Prostate gland (tissue), 2 donors: ENCODE measurements at regions not wholly inside any gene's neighbourhood (a gene's known extent, or its start where the extent isn't known, plus 50 kb on each side); places are given as distances from the start of the nearest gene placed in this dataset.
"Not testable (repeated sequence)": the region's sequence is repeated elsewhere in the genome, so short reads cannot be mapped to it uniquely, and the experiment has no call there.

ENCODE experiments used
- DNase-seq: peaks from one replicate; pipeline ENCODE4 v3.0.0-alpha.2; 2019; ENCODE audit warnings: low spot score
- H3K27ac ChIP-seq, 2 donors: fragments of 200-600 bp; sonication (generic); 2 replicates each; pipeline ENCODE4 v1.5.1; 2017 to 2019
- H3K27me3 ChIP-seq: fragments of 200-600 bp; sonication (generic); replicated peaks from 2 replicates; pipeline ENCODE4 v1.5.1; 2019; ENCODE audit not compliant: insufficient read depth
- H3K36me3 ChIP-seq, 2 donors: fragments of 200-600 bp; sonication (generic); 1 replicate in 1 of 2; 2 replicates in 1 of 2; pipeline versions ENCODE4 v1.5.1 to v1.8.1; 2017 to 2019
- H3K4me1 ChIP-seq: fragments of 200-600 bp; sonication (generic); replicated peaks from 2 replicates; pipeline ENCODE4 v1.5.1; 2019
- H3K4me3 ChIP-seq, 2 donors: fragments of 200-600 bp; sonication (generic); 2 replicates each; pipeline ENCODE4 v1.5.1; 2017 to 2019
- H3K9me3 ChIP-seq: fragments of 200-600 bp; sonication (generic); 2 replicates; pipeline ENCODE4 v1.5.1; 2017
- CTCF ChIP-seq, 4 experiments: fragments of 200-600 bp in 2 of 4; fragments of 450-650 bp in 2 of 4; sonication (generic) in 2 of 4; IDR thresholded peaks; 1 replicate in 3 of 4; 2 replicates in 1 of 4; pipeline ENCODE4 v1.5.1; 2016 to 2019; ENCODE audit warnings: antibody characterized with exemption in 4 of 4, mild to moderate bottlenecking in 2 of 4, moderate library complexity in 2 of 4
- POLR2A ChIP-seq: fragments of 450-650 bp; IDR thresholded peaks from one replicate; pipeline ENCODE4 v1.6.1; 2016; ENCODE audit warnings: antibody characterized with exemption, mild to moderate bottlenecking
- POLR2AphosphoS5 ChIP-seq: sonication (generic); formaldehyde crosslinking; IDR thresholded peaks from one replicate; pipeline ENCODE4 v1.6.1; 2017; ENCODE audit warnings: antibody characterized with exemption
- WGBS: methylation state at CpG from one replicate; pipeline ENCODE4 v1.1.5; 2018; 5-methylcytosine and 5-hydroxymethylcytosine counted together
- intact Hi-C: fragments of 100-400 bp; cut with DNase I; formaldehyde crosslinking; loops from one replicate; pipeline ENCODE4 v1.14.2; 2022

GRCh38 chr1:166304131-166304530, 137.3 kb upstream of the FAM78B start:
- intact Hi-C loops = no loop called here
- no peaks in the 10 kb centered on the region for H3K4me1 ChIP-seq
- TF ChIP-seq POLR2AphosphoS5 = no peak
- no peak for TF ChIP-seq POLR2A
- no peak for TF ChIP-seq CTCF (IDR thresholded peaks at IDR 0.05)
- H3K27ac ChIP-seq = no peak overlapping the region
- 78% methylated on average over 3 of the region's 3 CpGs for WGBS
- H3K27me3 ChIP-seq = no peaks in the 10 kb centered on the region
- H3K9me3 ChIP-seq = no peaks in the 10 kb centered on the region
- H3K4me3 ChIP-seq = no peak overlapping the region
- H3K36me3 ChIP-seq = no peaks in the 10 kb centered on the region
- DNase-seq = no peak

- no peaks in the 10 kb centered on the region for H3K36me3 ChIP-seq
- H3K4me3 ChIP-seq = no peak overlapping the region
- no peaks in the 10 kb centered on the region for H3K9me3 ChIP-seq
- intact Hi-C loops = no loop called here
- H3K4me1 ChIP-seq = no peaks in the 10 kb centered on the region
- no peaks in the 10 kb centered on the region for H3K27me3 ChIP-seq
- TF ChIP-seq CTCF (IDR thresholded peaks at IDR 0.05) (no peak), POLR2A (no peak)
- no peak overlapping the region for H3K27ac ChIP-seq
- 78% methylated on average over 2 of the region's 2 CpGs for WGBS
- DNase-seq = no peak
Observed at GRCh38 chr1:166305371-166305770, 138.6 kb upstream of the FAM78B start.

GRCh38 chr1:166307261-166308188, 140.7 kb upstream of the FAM78B start:
- intact Hi-C loops = no loop called here
- 74% methylated on average over 9 of the region's 9 CpGs for WGBS

GRCh38 chr1:166316306-166316705, 149.5 kb upstream of the FAM78B start:
- H3K27ac ChIP-seq, H3K4me1 ChIP-seq, H3K9me3 ChIP-seq, H3K27me3 ChIP-seq, H3K36me3 ChIP-seq, DNase-seq, H3K4me3 ChIP-seq, intact Hi-C loops: not testable (repeated sequence)
- 82% methylated on average over 5 of the region's 5 CpGs for WGBS

More at GRCh38 chr1:166307261-166308188, 140.7 kb upstream of the FAM78B start:
- H3K9me3 ChIP-seq = no peaks in the 10 kb centered on the region
- no peak for TF ChIP-seq POLR2A
- TF ChIP-seq POLR2AphosphoS5 = no peak
- no peak for TF ChIP-seq CTCF (IDR thresholded peaks at IDR 0.05)
- H3K27ac ChIP-seq = no peak overlapping the region
- H3K4me1 ChIP-seq = no peaks in the 10 kb centered on the region
- no peaks in the 10 kb centered on the region for H3K36me3 ChIP-seq
- no peak for DNase-seq
- H3K4me3 ChIP-seq = no peak overlapping the region
- no peaks in the 10 kb centered on the region for H3K27me3 ChIP-seq

GRCh38 chr1:166322470-166322869, 155.7 kb upstream of the FAM78B start:
- Histone ChIP-seq H3K4me3 (no peak overlapping the region), H3K36me3 (no peaks in the 10 kb centered on the region), H3K27me3 (no peaks in the 10 kb centered on the region), H3K9me3 (no peaks in the 10 kb centered on the region), H3K4me1 (no peaks in the 10 kb centered on the region), H3K27ac (no peak overlapping the region)
- no peak for DNase-seq
- WGBS = 80% methylated on average over 3 of the region's 3 CpGs
- TF ChIP-seq CTCF (IDR thresholded peaks at IDR 0.05) = no peak
- no peak for TF ChIP-seq POLR2AphosphoS5
- TF ChIP-seq POLR2A = no peak
- intact Hi-C loops = no loop called here
